Breast epithelium (tissue), 3 donors: ENCODE measurements at regions not wholly inside any gene's neighbourhood (a gene's known extent, or its start where the extent isn't known, plus 50 kb on each side); places are given as distances from the start of the nearest gene placed in this dataset.

ENCODE experiments used
- POLR2A ChIP-seq: fragments of 450-650 bp; IDR thresholded peaks from one replicate; pipeline ENCODE4 v1.6.1; 2016; ENCODE audit warnings: antibody characterized with exemption, mild to moderate bottlenecking, moderate library complexity
- TF ChIP-seq, protein P1 (sequence below), 3 donors: fragments of 450-650 bp; IDR thresholded peaks; one replicate each; pipeline ENCODE4 v1.5.1; 2016 to 2017; ENCODE audit warnings: antibody characterized with exemption in 3 of 3, mild to moderate bottlenecking in 3 of 3, moderate library complexity in 3 of 3

DNA sequence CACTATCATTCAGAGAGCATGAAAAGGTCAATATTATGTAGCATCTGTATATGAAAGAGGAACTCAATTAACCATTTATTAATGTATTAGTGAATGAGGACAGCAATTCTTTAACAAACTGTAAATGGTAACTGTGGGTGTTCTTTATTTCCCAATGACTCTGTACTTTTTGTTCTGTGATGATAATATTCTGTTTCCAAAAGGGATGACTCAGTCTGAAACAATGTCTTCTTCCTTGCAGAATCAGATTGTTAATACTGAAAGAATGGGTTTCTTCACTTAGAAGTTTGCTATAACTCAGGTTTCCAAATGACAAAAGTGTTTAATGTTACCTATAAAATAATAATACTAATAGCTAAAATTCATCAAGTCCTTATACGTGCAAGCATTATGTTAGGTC is 1518.7 kb upstream of the WWC1 start:
- no peak for TF ChIP-seq POLR2A
- TF ChIP-seq, protein P1, sequence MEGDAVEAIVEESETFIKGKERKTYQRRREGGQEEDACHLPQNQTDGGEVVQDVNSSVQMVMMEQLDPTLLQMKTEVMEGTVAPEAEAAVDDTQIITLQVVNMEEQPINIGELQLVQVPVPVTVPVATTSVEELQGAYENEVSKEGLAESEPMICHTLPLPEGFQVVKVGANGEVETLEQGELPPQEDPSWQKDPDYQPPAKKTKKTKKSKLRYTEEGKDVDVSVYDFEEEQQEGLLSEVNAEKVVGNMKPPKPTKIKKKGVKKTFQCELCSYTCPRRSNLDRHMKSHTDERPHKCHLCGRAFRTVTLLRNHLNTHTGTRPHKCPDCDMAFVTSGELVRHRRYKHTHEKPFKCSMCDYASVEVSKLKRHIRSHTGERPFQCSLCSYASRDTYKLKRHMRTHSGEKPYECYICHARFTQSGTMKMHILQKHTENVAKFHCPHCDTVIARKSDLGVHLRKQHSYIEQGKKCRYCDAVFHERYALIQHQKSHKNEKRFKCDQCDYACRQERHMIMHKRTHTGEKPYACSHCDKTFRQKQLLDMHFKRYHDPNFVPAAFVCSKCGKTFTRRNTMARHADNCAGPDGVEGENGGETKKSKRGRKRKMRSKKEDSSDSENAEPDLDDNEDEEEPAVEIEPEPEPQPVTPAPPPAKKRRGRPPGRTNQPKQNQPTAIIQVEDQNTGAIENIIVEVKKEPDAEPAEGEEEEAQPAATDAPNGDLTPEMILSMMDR (IDR thresholded peaks at IDR 0.05), result no peak
